Endometrium (tissue), 2 donors: ENCODE measurements at regions not wholly inside any gene's neighbourhood (a gene's known extent, or its start where the extent isn't known, plus 50 kb on each side); places are given as distances from the start of the nearest gene placed in this dataset.
"Not testable (repeated sequence)": the region's sequence is repeated elsewhere in the genome, so short reads cannot be mapped to it uniquely, and the experiment has no call there.

Source experiments
- FAIRE-seq: peaks from 2 replicates; lab custom pipeline; 2012; peaks lifted over from hg19 to GRCh38; lab: Jason Lieb, UNC
- donor health status: control.
- donor health status: control.

DNA sequence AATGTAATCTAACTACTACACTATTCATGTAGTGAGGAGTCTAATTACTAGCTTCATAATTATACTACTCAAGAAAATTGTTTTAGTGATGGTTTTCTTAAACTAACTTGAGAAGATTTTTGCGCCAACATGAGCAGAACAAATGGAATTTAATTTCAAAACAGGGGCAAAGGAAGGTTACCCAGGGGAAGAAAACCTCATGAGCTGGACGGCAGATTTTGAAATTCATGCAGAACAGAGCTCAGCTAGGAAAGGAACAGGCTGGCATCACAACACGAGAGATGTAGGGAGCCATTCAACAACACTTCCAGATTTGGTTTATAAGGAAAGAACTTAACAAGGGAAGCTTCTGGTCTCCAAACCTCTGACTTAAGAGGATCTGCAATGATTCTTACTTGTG is 235.3 kb upstream of the PRKCQ start:
- FAIRE-seq, result no peak

DNA sequence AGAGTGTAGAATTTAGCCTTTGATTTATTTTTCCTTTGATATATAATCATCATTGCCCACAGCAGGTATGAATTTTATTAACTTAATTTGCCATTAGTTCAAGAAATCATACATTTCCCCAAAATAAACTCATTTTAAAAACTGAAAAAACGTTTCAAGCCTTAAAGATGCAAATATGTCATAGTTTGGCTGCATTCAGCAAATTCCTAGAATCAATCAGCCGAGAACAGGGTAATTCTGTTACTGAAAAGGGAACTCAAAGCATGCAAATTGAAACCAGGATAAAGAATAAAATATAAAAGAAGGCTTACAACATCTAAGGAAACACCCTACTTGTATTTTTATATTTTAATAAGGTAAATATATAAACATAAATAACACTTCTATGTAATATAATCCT is 233.8 kb upstream of the PRKCQ start:
- FAIRE-seq, result no peak

DNA sequence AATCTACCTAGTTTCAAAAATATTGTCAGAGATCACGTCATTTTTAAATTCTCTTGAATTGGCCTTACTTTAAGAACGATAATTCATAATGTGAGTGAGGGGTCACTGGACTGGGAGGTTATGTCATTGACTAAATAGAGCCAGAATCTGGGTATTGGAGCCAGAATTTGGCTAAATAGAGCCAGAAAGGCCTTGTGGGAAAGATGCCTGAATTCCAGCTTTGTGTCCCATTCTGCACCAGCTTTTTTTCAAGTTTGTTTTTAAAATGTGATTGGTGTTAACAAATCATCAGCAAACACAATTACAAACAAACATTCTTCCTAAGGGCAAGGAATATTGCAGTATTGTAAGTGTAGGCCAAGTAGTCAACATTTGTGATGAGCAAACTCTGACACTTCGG is 233.2 kb upstream of the PRKCQ start:
- FAIRE-seq, result no peak

DNA sequence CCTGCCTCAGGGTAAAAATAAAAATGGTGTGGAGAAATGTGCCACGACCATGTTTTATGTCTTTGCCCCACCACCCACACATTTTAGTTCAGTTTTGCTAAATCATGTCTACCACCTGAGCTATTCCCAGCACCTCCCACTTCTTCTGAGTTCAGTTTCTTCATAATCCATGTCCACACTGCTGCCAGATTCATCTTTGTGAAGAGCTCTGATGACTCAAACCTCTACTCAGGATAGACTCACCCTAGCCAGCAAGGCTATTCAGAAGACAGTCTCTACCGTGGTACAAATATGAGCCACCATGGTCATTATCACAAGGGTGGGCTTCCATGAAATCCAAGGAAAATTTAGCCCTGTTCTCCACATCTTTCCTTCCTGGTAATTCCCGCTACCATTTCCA is 231.1 kb upstream of the PRKCQ start:
- FAIRE-seq, result no peak

DNA sequence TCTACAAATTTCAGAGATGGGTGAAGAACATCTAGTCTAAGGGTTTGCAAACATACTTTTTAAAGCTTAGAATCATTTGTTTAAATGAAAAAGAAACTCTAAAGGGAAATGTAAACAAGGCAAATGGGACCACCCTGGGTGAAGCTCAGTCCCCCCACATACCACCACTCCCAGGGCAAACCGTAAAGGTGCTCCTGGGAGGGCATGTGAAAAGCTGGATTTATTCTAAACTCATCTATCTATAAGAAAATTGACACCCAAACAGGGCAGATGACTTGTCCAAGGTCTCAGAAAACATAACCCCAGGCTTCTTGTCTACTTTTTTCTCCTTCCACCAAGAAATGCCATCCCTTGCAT is 223.3 kb upstream of the PRKCQ start:
- no peak for FAIRE-seq

DNA sequence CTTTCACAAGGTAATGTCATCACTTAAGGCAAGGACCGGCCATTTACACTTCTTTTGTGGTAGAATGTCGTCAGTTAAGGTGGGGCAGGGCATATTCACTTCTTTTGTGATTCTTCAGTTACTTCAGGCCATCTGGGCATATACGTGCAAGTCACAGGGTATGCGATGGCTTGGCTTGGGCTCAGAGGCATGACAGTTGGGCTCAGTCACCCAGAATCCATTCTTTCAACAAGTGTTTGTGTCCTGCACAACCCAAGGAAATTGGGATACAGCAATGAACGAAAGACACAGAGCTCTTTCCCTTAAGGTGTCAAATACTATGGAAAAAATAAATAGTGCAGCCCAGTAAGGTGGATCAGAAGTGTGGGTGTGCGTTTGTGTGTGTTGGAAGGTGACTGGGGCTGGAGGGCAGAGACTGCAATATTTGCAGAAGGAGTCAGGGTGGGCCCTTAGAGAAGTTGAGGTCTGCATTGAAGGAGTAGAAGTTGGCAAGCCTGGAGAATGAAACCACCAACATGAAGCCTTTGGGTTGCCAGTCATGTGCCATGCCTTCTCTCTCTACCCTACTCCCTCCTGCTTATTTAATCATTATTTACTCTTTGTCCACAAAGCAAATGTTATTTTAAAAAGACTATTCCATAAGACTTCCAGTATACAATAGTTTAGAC is 222.8 kb upstream of the PRKCQ start:
- no peak for FAIRE-seq

DNA sequence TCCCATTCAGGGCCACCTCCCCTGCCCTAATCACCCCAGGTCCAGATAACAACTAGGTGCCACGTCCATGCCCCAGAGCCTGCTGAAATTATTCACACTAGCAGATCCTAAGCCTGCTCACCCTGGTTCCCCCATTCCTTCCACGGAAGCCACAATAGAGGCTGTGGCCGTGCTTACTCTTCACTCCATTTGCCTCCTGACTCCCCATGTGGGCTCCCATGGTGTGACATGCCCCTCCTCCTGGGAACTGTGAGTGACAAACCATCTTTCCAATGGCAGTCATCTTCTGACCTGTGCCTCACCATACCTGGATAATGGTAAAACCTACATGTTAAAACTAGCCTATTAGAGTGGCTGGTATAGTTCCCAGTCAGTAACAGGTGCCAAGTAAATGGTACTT is 216.2 kb upstream of the PRKCQ start:
- no peak for FAIRE-seq

DNA sequence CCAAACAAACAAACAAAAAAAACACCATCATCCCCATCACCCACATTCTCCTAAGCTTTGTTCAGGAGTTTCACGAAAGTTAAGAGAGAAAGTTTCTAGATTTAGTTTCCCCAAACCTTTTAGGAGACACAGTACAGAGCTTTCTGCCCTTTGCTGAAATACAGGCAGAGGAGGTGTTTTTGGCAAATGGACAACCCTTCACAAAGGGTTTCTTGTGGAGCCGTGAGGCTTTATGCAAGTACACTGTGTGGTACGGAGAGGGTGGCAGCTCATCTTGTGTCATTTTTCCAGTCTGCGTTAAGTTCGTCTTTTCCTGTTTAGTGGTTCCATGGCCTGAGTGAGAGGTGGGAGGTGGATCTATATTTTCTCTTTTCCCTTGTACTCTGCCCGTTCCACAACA is 215.5 kb upstream of the PRKCQ start:
- FAIRE-seq, result no peak

DNA sequence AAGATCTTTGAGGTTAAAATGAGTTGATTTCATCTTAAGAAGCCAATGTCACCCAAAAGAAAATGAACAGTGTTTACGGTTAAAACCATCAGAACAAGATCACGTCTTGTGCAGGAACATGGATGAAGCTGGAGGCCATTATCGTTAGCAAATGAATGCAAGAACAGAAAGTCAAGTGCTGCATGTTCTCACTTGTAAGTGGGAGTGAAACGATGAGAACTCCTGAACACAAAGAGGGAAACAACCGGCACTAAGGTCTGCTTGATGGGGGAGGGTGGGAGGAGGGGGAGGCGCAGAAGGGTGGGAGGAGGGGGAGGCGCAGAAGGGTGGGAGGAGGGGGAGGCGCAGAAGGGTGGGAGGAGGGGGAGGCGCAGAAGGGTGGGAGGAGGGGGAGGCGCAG is 214.8 kb upstream of the PRKCQ start:
- FAIRE-seq, result not testable (repeated sequence)

DNA sequence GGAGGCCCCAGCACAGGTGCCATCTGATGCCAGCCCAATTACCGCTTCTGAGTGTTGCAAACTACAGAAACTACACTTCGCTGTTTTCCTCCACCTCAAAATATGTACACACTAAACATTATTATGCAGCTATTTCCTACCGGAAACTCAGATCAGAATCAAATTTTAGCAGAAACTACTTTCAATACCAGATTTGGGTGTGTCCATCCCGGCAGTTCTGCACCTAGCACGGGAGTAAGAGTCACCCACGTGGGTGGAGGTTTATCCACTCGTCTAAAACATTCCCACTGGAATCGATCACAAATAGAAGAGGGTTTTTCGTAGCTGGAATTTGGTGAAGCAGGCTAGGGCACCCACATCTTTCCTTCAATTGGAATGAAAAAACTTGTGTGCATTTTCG is 214.4 kb upstream of the PRKCQ start:
- no peak for FAIRE-seq

DNA sequence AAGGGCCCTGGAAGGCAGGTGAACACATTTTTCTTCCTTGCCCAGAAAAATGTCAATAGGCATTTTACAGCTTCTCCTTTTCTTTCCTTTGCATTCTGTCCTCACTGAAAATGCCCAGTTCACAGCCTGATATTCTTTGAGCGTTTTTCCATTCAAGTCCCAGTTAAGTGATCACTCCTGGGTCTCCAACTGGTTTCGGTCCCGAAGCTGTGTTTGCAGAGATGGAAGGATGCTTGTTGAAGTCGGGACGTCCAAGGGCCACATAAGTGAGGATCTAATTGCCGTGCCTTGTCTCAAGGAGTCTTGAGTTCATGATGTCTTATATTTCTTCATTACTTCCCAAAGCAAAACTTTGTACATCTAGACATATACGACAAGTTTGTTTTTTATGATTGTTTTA is 208.7 kb upstream of the PRKCQ start:
- FAIRE-seq, result no peak

DNA sequence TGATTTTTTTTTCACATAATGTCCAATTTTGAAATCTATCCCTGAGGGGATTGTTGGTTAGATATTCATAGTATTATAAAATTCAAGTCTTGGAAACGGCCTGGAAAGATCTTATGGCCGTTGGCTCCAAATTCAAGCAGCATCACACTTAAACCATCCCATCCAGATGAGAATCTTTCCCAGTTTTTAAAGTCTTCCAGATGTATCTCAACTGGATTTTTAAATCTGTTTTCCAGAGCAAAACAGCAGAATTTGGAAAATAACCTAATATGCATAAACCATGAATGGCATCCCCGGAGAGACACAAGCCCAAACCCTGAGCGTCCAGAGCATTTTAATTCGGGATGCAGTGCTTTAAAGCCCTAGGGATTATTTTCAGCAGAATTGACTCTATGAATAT is 208.2 kb upstream of the PRKCQ start:
- peak; percentile 57 for FAIRE-seq

DNA sequence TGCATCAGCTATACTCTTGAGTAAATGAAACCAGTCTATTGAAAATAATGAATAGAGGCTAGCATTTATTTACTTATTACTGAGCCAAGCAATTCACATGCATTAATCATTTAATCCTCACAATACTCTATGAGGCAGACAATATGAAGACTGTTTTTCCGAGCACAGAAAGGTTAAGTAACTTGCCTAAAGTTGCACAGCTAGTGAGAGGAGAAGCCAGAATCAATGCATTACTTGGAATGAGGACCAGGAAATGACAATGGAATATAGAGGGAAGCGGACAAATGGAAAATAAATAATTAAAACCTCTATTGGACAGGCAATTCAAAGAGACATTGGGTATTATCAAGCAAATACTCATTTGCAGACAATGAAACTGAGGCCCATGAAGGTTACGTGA is 207.6 kb upstream of the PRKCQ start:
- FAIRE-seq, result no peak

DNA sequence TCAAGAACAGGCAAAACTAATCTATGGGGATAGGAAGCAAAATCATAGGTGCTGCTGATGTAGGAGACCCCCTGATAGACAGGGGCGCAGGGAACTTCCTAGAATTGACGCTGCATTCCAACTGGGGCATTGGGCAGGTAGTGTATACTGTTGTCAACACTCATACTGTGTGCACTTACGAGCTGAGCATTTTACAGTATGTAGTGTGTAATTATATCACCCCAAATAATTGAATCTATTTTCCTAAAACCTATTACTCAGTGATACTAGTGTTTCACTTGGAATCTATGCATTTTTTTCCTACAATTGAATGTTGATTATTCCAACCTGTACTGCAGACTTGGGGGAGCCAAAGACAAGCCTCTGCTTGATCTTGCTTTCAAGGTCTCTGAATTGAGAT is 207.0 kb upstream of the PRKCQ start:
- no peak for FAIRE-seq

DNA sequence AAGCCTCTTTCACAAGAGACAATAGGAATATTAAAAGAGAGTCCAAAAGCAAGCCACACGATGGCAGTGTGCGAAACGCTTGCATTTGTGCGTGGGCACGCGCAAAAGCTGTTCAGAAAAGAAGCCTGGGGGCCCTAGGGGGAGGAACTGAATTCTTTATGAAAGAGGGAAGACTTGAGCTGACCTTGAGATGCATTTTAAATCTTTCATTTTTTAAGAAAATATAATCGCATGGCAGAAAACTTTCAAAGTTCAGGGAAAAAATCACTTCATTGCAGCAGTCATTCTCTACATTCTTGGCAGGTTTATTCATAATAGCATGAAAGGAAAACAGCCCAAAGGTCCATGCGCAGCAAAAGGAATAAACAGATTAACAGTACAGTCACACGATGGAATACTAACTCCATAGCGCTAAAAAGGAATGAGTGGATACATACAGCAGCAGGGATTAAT is 206.5 kb upstream of the PRKCQ start:
- no peak for FAIRE-seq

DNA sequence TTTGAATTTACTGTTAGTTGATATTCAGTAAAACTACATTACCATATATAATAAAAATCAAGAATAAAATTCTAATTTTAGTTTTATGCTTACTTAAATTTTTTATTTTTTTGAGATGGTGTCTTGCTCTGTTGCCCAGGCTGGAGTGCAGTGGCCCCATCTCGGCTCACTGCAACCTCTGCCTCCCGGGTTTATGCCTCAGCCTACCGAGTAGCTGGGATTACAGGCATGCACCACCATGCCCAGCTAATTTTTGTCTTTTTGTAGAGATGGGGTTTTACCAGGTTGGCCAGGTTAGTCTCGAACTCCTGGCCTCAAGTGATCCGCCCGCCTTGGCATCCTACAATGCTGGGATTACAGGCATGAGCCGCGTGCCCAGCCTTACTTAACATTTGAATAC is 204.4 kb upstream of the PRKCQ start:
- FAIRE-seq, result not testable (repeated sequence)

DNA sequence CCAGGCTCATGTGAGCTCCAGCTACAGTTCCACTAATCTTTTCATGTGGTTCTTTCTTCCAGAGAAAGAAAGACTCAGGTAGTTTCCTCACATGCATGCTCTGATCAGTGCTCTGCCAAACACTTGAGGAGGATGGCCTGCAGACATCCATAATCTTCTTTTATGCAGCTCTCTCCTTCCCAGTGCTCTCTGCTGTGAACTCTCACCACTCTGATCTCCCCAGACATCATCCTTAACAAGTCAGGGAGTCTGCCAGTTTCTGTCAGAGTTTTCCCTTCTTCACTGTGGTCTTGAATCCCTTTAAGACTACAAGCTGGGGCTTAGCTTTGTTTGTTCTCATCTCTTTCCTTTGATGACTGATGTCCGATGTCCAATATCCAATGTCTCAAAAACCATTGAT is 203.4 kb upstream of the PRKCQ start:
- FAIRE-seq, result no peak

DNA sequence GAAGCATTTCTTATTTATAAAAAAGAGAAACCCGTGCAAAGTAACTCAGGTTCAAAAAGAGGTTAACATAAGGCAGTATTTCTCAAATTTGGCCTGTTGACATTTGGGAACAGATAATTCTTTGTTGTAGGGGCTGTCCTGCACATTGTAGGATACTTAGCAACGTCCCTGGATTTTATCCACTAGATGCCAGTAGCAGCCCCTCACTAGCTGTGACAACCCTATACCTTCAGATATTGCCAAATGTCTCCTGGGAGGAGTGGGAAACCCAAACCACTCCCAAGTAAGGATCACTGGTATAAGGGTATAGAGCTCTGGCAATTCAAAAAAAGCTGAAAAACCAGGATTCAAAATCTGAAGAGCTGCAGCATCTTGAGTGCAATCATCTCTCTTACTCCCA is 202.3 kb upstream of the PRKCQ start:
- FAIRE-seq, result no peak

DNA sequence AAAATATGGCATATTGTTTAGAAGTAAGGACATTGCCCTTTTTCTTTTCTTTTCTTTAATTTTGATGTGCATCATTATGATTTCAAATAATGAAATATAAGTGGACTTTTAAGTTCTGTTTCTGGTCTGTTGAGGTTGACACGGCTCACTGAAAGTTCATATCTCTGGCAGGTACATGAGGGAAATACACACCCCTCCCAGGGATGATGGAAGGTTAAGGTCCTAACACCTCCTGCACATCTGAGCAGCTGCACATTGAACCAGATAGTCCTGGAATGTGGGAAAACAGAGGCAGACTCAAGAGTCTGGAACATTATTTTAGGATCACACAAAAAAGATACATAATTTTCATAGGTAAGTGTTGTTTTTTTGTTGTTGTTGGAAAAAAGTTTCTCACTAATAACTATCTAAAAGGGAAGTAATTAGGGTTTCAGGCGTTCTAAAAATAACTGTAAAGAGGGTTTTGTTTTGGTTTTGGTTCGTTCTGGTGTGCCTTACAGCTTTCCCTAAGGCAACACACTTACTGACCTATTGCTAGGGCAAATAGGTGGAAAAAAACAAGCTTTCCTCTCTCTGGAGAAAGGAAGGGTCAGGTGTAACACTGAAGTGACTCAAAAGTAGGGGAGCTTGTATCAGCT is 201.2 kb upstream of the PRKCQ start:
- no peak for FAIRE-seq

DNA sequence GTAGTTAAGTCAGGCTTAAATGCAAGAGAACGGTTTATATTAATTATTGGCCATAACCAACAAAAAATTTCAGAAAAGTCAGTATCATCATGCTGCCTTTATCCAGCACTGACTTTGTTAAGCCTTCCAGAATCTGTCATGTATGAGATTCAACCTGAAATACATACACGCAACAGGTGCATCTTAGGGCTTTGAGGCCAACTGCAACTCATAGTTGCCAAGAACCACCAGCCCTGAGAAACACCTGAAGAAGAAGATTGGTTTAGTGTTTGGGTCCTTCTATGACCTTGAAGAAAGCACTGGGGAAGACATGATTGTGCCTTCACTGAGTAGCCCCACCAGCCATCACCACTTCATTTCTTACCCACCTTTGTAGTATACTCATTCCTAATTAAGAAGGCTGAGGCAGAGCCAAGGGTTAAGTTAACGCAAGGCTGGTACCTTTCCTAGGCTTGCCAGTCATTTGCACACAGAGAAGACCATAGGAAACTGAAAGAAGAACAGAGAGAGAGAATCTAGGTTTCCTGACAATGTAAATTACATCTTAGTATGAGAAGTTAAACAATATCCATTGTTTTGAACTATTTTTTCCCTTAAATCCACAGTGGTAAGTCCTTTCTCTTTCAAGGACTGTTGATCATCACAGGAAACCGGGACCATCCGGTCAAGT is 200.1 kb upstream of the PRKCQ start:
- no peak for FAIRE-seq

DNA sequence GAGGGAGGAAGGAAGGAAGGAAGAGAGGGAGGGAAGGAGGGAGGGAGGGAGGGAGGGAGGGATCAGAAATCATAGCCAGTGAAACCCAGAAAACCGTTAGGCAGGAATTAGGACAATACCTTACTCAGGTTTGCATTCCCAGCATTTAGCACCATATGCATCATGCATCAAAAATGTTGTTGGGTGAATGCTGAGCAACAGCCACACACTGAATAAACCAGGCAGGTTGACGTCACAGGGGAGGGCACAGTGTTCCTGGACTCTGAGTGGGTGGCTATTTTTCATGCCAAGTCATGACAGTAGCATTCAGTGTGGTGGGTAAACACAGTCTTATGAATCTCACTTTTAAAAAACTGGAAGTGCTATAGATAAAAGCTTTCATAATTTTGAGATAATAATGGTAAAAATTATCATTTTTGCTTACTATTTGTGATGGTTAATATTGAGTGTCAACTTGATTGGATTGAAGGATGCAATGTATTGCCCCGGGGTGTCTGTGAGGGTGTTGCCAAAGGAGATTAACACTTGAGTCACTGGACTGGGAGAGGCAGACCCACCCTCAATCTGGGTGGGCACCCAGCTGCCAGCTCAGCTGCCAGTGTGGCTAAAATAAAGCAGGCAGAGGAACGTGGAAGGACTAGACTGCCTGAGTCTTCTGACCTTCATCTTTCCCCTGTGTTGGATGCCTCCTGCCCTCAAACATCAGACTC is 199.1 kb upstream of the PRKCQ start:
- FAIRE-seq, result no peak

DNA sequence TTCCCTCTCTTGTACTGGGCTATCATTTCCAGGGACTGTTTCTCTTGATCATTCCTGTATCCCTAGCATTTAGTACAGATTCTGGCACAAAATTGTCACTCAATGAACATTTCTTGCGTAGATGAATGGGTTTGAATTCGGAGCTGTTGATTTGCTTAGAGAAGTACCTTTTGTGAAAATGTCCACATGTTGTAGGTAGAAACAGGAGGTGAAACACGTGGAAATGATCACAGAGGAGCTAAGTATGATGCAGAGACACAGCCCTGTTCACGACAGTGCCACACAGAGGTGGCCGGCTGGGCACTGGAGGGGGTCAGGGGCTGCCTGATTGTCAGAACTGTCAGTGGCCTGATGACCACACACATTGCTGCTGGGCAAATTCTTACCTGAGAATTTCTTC is 196.1 kb upstream of the PRKCQ start:
- FAIRE-seq, result no peak

DNA sequence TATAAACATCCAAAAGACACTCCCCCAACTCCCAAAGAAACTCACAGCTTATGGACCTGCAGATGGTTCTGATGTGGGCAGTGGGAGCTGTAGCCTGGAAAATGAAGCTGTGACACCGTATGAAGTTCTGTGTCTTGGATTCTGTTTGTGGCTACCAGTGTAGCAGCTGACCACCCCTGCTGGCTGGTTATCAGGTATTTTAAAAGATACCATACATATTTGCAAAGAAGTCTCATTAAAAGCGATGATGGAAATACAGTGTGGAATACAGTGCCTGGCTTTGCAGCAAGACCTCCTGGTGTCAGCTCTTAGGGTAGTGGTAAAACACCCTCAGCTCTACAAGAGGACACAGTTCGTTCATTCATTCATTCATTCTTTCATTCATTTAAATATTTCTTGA is 194.3 kb upstream of the PRKCQ start:
- no peak for FAIRE-seq
